Hematopoietic multipotent progenitor cell treated with erythropoietin and hydrocortisone succinate and interleukin-3 and kit ligand, for 17 days (in vitro differentiated cells): ENCODE measurements at regions not wholly inside any gene's neighbourhood (a gene's known extent, or its start where the extent isn't known, plus 50 kb on each side); places are given as distances from the start of the nearest gene placed in this dataset.
"Not testable (repeated sequence)": the region's sequence is repeated elsewhere in the genome, so short reads cannot be mapped to it uniquely, and the experiment has no call there.

Experiments used
- DNase-seq: peaks from one replicate; pipeline ENCODE4 v3.0.0-alpha.2; 2015; ENCODE audit warnings: low spot score

- no peak for DNase-seq
Observed at GRCh38 chr3:65172209-65172608, 484.4 kb upstream of the ADAMTS9 start.

GRCh38 chr3:65170390-65171042 lies 482.7 kb upstream of the ADAMTS9 start:
- no peak for DNase-seq

GRCh38 chr3:65169961-65170360 lies 482.2 kb upstream of the ADAMTS9 start:
- no peak for DNase-seq

GRCh38 chr3:65168547-65168946 lies 480.7 kb upstream of the ADAMTS9 start:
- DNase-seq: no peak

- DNase-seq: no peak
Observed at GRCh38 chr3:65166531-65166930, 478.7 kb upstream of the ADAMTS9 start.

- no peak for DNase-seq
Observed at GRCh38 chr3:65158023-65158422, 470.2 kb upstream of the ADAMTS9 start.

GRCh38 chr3:65153850-65154512 lies 466.2 kb upstream of the ADAMTS9 start:
- DNase-seq: no peak

- no peak for DNase-seq
Observed at GRCh38 chr3:65151666-65152065, 463.9 kb upstream of the ADAMTS9 start.

- DNase-seq: no peak
Observed at GRCh38 chr3:65149877-65150276, 462.1 kb upstream of the ADAMTS9 start.

GRCh38 chr3:65148687-65149086 lies 460.9 kb upstream of the ADAMTS9 start:
- no peak for DNase-seq

GRCh38 chr3:65146179-65146578 lies 458.4 kb upstream of the ADAMTS9 start:
- DNase-seq: no peak

GRCh38 chr3:65145680-65146079 lies 457.9 kb upstream of the ADAMTS9 start:
- no peak for DNase-seq

- no peak for DNase-seq
Observed at GRCh38 chr3:65144791-65145351, 457.1 kb upstream of the ADAMTS9 start.

- no peak for DNase-seq
Observed at GRCh38 chr3:65142456-65142855, 454.7 kb upstream of the ADAMTS9 start.

- DNase-seq: no peak
Observed at GRCh38 chr3:65138556-65138955, 450.8 kb upstream of the ADAMTS9 start.

GRCh38 chr3:65133752-65134151 lies 446.0 kb upstream of the ADAMTS9 start:
- not testable (repeated sequence) for DNase-seq

GRCh38 chr3:65130782-65131181 lies 443.0 kb upstream of the ADAMTS9 start:
- no peak for DNase-seq

GRCh38 chr3:65128346-65128745 lies 440.5 kb upstream of the ADAMTS9 start:
- no peak for DNase-seq

- DNase-seq: no peak
Observed at GRCh38 chr3:65126527-65127410, 439.0 kb upstream of the ADAMTS9 start.

GRCh38 chr3:65120156-65120555 lies 432.4 kb upstream of the ADAMTS9 start:
- DNase-seq: not testable (repeated sequence)

GRCh38 chr3:65118912-65119499 lies 431.2 kb upstream of the ADAMTS9 start:
- no peak for DNase-seq

- DNase-seq: no peak
Observed at GRCh38 chr3:65114041-65114440, 426.2 kb upstream of the ADAMTS9 start.
